ENCODE measurements at regions not wholly inside any gene's neighbourhood (a gene's known extent, or its start where the extent isn't known, plus 50 kb on each side); places are given as distances from the start of the nearest gene placed in this dataset.

DNA sequence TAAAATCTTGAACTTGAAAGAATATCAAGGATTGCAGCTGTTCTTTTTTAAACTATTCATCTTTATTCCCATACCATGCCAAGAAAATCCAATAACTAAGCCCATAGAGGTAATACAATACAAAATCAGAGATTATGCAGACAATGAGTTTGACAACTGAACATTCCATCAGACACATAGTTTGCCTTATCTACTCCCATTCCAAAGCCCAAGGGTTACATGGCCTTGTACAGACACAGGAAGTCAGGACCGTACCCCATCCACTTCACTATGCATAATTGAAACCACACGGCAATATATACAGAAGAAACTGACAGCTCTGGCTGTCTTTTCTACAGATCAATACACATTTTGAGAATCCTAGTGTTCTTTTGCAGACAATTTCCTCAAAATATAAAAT, 181.3 kb downstream of the TMX3 start:
- Histone ChIP-seq H3K4me3 (no peak overlapping the region), H3K27ac (no peak overlapping the region)

DNA sequence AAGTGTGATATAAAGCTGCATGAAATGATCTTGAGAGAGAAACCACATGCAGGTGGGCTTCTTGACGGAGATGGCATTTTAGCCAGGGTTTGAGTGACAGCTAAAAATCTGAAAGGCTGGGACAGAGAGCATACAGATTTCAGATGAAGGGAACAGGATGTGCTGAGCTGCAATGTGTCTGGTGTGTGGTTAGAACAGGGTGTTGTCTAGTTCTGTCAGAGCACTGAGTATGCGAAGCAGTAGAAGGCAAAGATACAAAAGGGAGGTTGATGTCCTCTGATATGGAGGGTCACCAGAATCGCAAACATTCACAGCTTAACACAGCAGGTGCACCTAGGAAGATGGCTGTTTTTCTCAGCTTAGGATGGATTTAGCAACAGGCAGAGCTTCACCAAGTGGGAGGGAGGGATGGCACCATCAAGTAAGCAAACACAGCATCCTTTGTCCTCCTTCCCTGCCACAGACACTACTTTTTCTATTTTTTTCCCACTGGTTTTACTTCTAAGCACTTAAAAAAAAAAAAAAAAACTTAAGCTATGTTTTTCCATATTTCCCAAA, 182.5 kb downstream of the TMX3 start:
- H3K4me3 ChIP-seq: no peak overlapping the region
- no peak overlapping the region for H3K27ac ChIP-seq

DNA sequence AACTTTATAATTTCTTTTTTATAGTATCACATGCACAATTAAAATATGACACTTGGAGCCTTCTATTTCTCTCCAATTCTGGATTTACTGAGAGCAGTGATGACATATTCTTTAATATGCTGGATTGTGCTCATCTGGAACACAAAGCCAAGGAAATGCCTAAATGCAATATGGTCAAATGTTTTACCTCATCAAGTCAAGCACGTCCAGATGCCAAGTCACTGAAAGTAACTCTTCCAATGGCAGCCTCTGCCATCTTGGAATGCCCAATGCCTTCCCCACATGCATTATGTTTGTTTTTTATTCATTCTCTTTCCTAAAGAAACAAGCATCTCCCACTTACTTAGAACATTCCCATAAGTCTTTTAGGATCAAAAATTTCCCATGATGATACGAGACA, 189.8 kb downstream of the TMX3 start:
- no peak overlapping the region for H3K27ac ChIP-seq
- H3K4me3 ChIP-seq: no peak overlapping the region

DNA sequence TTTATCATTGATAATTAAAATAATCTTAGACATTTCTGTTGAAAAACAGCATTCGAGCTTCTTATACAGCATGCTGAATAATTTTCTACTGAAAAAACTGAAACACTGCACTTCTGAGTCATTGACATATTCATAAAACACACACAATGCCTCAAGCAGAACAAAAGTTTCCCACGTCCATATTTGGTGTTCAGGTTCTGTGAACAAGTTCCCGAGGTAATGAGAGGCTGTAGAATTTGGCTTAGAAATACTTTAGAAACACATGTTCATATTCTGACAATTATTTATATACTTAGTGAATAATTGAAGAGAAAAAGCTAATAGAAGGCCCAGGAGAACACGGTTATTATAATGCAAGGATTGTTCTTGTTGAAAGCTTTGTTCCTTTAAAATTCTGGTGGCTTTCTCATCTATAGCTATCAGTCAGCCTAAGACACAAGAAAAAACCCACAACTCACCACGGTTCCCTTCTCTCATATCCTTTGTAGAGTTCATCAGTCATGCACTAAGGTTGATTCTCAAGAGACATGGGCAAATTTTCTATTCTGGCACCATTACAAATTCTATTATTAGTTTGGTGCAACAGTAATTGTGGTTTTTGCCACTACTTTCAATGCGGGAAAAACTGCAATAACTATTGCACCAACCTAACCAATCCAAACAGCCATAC, 194.4 kb downstream of the TMX3 start:
- H3K4me3 ChIP-seq: no peak overlapping the region
- no peak overlapping the region for H3K27ac ChIP-seq

DNA sequence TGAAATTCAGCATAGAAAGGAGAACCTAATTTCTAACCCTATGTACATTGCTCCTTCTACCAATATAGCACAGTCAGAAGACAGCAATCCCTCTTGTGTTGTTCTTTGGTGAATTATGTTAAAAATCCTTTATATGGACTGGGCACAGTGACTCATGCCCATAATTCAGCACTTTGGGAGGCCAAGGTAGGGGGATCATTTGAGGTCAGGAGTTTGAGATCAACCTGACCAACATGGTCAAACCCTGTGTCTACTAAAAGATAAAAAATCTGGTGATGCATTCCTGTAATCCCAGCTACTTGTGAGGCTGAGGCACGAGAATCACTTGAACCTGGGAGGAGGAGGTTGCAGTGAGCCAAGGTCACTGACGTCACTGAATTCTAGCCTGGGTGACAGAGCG, 195.6 kb downstream of the TMX3 start:
- H3K27ac ChIP-seq: no peak overlapping the region
- H3K4me3 ChIP-seq: no peak overlapping the region

DNA sequence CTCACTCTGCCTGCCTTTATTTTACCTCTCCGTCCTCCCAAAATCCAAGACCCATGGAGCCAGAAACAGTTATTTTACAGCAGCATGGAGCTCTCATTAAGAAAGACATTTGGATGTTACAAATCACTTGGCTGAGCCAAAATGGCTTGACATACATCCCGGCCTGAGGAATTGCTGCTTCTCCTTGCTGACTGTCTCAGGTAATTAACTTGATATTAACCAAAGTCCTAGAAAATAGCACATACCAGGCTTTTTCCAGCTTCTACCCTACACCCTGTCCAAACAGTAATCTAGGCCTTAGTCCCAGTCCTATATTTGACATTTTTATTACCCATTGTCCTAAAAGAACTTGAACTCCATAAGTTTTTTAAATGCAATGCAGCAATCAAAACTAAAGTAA, 205.0 kb downstream of the TMX3 start:
- Histone ChIP-seq H3K27ac (no peak overlapping the region), H3K4me3 (no peak overlapping the region)

DNA sequence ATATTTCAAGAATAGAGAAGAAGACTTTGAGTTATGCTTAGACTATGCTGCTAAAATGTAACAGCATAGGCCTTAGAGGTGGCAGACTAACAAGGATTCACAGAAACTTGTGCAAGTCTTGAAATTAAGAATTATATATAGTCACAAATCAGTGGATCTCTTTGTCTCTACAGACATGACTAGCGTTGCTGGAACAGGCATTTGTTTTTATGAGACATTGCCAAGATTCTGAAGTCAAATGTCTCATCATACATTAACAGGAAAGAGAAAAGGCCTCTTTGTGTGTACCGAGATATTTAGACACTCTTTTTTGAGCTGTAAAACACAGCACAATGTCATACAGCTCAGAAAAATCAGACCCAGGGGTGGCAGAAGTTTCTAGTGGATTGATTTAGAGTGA, 207.1 kb downstream of the TMX3 start:
- Histone ChIP-seq H3K4me3 (no peak overlapping the region), H3K27ac (no peak overlapping the region)

DNA sequence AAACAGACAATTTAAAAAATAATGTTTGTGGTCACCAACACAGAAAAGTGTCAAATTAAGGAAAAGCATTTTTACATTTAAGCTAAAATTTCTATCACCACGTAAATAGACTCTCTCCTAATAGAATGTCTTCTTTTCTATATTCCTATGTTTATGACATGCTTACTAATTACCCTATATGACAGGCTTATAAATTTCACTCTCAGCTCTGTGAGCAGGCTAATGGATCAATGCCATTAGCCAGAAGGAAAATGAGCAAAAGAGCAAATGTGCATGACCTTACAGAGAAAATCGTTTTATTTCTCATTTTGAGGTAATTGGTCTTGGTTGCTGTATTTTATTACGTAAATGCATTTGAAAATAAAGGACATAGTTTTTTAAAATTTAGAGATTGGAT, 209.7 kb downstream of the TMX3 start:
- H3K4me3 ChIP-seq: no peak overlapping the region
- no peak overlapping the region for H3K27ac ChIP-seq

DNA sequence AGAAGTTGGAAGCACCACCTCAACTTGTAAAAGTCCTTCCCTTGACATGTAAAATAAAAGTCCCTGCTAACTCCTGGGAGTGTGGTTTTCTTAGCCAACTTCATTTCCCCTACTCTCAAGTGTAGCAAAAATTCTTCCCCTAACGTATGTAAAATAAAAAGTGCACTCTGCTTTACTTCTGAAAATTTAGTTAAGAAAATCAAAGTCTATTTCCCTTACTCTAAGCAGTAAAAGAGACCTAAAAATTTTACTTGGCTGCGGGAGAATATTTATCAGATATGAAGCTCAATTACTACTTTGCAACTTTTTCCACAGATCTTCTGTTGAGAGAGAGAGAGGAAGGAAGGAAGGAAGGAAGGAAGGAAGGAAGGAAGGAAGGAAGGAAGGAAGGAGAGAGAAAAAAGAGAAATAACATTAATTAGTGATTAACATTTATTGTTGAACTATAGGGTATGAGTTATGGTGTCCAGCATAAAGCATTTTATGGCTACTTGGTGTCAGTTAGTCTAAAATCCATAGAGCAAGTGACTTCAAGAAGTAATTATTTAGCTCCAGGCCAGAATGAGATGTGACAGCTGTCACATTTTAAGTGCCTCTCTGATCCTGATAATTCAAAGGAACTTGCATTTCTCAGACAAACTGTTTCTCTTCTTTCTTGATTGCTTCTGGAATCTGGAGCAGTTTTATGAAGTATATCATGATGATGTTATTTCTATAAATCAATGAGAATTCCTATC, 210.3 kb downstream of the TMX3 start:
- Histone ChIP-seq H3K4me3 (no peak overlapping the region), H3K27ac (no peak overlapping the region)

DNA sequence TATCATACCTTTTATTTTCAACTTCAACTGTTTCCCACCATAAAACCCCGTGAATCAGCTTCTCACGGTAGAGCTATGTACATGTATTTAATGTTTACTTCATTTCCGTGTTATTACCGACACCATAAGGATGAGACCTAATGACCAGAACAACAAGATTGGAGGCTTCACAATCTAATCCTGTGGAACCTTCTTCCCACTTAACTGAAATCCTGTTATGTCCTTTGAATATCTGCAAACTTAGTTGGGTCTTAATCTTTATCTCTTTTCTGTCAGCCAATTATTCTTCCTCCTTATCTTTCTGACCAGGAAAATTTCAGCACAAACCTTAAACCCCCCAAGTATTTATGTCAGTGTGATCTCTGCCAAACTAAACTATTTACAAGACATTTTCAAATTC, 214.4 kb downstream of the TMX3 start:
- Histone ChIP-seq H3K27ac (no peak overlapping the region), H3K4me3 (no peak overlapping the region)

DNA sequence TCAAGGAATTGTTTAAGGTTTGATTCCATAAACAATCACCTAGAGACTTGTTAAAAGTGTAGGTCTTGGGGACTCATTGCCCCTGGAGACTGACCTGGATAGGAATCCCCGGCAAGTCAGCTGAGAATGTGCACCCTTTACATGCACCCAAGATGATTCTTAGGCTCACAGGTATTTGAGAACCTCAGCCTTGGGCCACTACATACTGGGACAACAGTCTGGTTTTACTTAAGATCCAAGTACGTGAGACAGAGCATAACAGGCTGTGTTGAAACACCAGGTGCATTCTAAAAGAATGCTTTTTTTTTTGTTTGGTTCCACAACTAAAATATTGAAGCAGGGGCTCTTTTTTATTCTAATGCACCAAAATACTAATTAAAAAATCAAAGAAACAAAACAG, 215.8 kb downstream of the TMX3 start:
- no peak overlapping the region for H3K27ac ChIP-seq
- no peak overlapping the region for H3K4me3 ChIP-seq

DNA sequence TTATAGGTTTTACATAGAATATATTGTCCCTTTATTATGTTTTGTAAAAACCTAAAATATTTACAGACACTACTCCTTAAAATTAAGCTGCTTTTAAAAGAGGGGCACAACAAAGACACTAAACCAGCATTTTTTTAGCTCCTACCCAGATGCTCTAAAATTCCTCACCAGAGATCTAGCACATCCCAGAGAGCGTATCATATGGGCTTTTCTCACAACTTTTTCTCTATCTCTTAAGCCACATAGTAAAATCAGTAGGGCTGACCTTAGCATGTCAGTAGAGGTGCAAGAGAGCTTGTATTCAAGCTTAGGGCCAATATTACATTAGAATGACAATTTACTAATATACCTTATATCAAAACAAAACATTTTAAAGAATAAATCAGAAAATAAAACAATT, 216.3 kb downstream of the TMX3 start:
- Histone ChIP-seq H3K27ac (no peak overlapping the region), H3K4me3 (no peak overlapping the region)

DNA sequence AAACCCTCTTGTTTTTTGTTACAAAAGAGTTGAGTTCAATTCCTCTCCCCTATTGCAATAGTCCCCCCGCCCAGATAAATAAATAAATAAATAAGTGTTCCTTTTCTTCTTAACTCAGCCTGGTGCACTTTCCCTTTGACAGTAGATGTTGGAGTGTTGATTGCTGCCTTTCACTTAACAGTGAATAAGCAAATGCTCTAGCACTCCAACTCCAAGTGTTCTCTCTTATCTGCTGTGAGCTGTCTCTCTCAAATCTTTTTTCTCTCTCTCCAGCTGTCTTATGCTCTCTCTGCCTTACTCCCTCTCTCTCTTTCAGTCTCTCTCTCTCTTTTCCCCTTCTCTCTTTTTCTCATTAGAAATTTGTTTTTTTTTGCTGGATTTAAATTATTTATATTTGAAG, 216.7 kb downstream of the TMX3 start:
- no peak overlapping the region for H3K27ac ChIP-seq
- H3K4me3 ChIP-seq: no peak overlapping the region

DNA sequence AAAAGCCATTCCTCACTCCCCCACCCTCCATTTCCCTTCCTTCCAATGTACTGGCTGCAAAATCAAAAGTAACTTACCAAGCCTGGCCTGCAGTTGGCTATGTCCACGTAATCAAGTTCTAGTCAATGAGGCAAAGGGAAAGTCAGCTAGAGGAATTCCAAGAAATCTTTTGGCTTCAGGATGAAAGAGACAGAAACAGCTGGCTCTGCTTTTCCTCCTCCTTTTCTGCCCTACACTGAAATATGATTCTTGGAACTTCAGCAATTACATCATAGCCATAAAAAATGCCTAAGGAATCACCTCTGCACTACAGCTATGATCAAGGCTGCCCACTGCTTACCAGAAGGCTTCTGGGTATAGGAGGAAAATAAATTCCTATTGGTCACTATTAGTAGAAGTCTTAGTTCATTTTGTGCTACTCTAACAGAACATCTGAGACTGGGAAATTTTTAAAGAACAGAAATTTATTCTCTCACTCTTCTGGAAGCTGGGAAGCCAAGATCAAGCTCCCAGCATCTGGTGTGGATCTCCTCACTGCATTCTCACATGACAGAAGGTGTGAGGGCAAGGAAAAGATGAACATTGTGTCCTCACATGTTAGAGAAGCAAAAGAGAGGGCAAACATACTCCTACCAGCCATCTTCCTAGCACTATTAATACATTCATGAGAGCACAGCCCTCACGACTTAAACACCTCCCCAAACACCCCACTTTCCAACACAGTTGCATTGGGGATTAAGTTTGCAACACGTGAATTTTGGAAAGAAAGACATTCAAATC, 219.9 kb downstream of the TMX3 start:
- H3K27ac ChIP-seq: peak overlapping the region in 1 of 21 experiments; percentile 0
- H3K4me3 ChIP-seq: no peak overlapping the region

DNA sequence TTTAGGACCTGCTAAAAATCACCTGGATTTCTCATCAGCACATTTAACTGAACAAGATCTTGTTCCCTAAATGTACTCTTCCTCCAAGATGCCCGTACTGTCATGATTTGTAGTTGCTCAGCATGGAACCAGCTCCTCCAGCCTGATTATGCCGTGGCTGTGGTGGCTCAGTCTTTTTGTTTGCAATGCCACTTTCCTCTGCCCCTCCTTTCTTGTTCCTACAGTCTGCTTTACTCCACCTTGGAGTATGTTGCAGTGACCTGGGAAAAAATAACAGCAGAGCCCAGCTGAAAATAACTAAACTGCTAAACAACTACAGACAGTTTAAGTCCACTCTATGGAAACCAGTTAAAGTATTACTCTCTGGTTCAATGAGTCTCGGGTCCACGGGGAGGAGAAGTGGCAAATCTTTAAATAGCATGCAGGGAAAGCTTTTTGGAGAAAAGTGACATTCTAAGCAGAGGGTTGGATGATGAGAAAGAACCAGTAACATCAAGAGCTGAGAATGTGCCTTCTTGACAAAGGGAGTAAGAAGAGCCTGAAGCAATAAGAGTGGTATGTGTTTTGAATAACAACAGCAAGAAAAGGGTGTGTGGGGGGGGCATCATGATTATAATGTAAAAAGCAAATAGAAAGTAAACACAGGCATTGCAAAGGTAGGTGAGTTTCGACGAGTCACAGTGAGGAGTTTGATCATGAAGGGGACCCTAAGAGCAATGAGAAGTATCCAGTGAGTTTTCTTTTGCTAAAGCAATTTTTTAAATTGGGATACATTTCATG, 225.7 kb downstream of the TMX3 start:
- H3K27ac ChIP-seq: no peak overlapping the region
- no peak overlapping the region for H3K4me3 ChIP-seq

DNA sequence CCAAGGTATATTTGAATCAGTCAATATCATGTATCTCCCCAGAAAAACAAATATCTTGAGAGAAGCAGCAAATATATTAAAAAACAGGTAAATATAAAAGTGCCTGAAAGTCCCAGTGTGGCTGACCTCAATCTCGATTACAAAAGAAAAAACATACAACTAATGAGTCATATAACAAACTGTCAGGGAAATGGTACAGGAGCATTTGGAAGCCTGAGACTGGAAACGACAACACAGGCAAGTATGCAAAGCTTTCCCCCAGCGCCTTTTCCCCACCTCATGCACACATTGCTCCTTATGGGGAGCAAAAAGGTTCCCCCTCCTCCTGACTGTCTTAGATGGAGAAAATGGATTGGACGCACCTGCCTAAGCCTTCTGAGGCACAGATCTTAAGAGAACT, 230.7 kb downstream of the TMX3 start:
- Histone ChIP-seq H3K4me3 (no peak overlapping the region), H3K27ac (no peak overlapping the region)

DNA sequence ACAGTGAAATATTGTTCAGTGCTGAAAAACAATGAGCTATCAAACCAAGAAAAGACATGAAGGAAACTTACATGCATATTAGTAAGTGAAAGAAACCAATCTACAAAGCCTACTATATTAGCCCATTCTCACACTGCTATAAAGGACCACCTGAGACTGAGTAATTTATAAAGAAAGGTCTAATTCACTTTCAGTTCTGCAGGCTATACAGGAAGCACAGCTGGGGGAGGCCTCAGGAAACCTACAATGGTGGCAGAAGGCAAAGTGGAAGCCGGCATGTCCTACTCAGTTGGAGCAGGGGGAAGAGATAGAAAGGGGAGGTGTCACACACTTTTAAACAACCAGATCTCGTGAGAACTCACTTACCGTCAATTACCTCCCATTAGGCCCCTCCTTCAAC, 232.1 kb downstream of the TMX3 start:
- H3K27ac ChIP-seq: no peak overlapping the region

DNA sequence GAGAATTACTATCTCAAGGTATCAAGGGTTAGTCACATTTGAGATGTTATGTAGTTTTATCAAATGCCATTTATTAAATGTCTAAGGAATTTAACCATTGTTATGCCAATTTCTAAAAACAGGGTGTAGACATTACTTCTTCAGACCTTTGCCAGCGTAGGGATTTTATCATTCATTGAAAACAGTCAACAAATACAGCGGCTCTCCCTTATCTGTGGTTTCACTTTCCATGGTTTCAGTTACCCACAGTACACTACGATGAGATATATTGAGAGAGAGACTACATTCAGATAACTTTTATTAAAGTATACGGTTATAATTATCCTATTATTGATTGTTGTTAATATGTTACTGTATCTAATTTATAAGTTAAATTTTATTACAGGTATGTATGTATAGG, 234.7 kb downstream of the TMX3 start:
- Histone ChIP-seq H3K4me3 (no peak overlapping the region), H3K27ac (no peak overlapping the region)

More for the DNA sequence above, 232.1 kb downstream of the TMX3 start:
- no peak overlapping the region for H3K4me3 ChIP-seq

DNA sequence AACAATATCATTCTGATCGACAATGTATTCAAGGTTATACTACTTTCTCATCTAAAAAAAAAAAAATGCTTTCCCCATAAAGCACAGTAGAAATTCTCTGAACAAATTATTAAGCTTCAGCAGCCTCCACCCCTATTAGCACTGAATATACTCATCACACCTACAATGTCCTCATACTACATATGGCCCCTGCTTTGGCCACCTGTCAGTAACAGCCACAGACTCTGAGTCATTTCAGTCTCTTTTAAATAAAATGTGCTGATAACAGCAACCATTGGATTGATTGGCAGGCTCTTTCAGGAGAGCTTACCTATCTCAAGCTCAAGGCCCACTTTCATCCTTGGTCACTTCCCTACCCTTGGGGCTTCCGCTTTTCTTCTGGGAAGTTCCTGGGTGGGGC, 236.7 kb downstream of the TMX3 start:
- H3K4me3 ChIP-seq: no peak overlapping the region
- no peak overlapping the region for H3K27ac ChIP-seq

DNA sequence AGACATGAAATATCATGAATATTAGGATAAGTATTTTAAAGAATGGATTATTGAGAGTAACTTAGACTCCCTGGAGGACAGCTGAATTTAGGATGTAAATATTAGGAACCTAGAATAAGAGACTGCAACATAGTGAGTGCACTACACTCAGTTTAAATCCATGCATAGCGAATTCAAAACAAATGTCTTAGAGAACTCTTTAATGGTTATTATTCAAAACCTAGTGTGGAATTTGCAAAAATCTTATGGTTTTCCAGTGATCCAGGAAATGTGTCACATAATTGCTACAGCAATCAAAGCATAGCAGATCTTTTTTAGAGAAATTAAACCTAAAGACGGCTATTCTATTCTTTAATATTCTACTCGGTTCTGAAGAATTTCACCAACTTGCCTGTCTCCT, 239.0 kb downstream of the TMX3 start:
- Histone ChIP-seq H3K27ac (no peak overlapping the region), H3K4me3 (no peak overlapping the region)
